ENCODE measurements at regions not wholly inside any gene's neighbourhood (a gene's known extent, or its start where the extent isn't known, plus 50 kb on each side); places are given as distances from the start of the nearest gene placed in this dataset.

DNA sequence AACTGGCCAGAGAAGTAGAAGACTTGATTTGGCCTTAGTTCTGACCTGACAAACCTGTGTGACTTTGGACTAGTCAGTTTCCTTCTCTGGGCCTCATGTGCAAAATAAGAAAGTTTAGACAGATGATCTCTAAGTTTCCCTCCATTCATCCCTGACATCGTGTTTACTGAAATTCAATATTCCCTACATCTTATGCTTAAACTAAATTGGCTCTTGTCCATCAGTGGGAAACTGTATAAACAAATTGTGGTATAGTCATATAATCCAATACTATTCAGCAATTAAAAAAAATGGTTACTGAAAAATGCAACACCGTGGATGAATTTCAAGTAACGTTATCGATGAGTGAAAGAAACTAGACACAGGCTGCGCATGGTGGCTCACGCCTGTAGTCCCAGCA lies 64.4 kb upstream of the HRH1 start:
- in situ Hi-C loops (cut with HindIII; ENCODE audit: low pct_unique_long_range_greater_than_20kb, low sequenced_read_pairs) = no loop called here
- TF ChIP-seq JUND (IDR thresholded peaks at IDR 0.05; ENCODE audit: low read depth) = no peak
- no peak for DNase-seq (ENCODE audit: low read depth in 1 of 2, low spot score in 1 of 2)

DNA sequence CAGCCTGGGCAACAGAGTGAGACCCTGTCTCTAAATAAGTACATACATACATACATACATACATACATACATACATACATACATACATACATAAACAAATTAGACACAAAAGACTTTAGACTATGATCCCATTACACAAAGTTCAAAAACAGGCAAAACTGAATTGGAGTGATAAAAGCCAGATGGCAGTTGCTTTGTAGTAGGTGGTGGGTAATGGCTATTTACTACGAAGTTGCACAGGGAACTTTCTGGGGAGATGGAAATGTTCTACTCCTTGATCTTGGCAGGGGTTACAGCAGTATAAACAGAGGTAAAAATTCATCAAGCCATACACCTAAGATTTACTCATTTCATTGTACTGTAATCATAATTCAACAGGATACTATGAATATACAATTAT lies 63.7 kb upstream of the HRH1 start:
- no peak for TF ChIP-seq JUND (IDR thresholded peaks at IDR 0.05; ENCODE audit: low read depth)
- no peak for DNase-seq (ENCODE audit: low read depth in 1 of 2, low spot score in 1 of 2)
- in situ Hi-C loops (cut with HindIII; ENCODE audit: low pct_unique_long_range_greater_than_20kb, low sequenced_read_pairs) = no loop called here

DNA sequence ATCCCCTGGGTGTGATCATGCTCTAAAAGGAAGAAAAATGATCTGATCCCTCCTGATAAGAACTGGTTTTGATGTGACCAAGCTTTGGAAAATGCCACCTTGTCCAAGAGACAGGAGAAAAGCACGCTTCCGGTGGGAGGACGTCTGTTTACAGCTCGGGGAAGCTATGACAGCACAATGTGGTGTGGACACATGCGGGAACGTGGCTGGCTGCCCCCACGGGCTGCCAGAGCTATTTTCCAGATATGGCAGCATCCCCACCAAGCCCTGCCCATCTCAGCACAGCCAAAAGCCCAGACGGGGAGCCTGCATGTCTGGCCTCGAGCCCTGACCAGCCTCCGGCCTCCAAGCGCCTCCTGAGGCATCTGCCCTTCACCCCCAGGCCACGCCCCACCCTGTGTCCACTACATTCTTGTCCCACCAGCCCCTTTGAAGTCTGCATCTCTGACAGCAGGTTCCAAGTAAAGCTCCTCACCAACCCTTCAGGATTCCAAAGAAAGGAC lies 63.2 kb upstream of the HRH1 start:
- no peak for TF ChIP-seq JUND (IDR thresholded peaks at IDR 0.05; ENCODE audit: low read depth)
- in situ Hi-C loops (cut with HindIII; ENCODE audit: low pct_unique_long_range_greater_than_20kb, low sequenced_read_pairs) = no loop called here

DNA sequence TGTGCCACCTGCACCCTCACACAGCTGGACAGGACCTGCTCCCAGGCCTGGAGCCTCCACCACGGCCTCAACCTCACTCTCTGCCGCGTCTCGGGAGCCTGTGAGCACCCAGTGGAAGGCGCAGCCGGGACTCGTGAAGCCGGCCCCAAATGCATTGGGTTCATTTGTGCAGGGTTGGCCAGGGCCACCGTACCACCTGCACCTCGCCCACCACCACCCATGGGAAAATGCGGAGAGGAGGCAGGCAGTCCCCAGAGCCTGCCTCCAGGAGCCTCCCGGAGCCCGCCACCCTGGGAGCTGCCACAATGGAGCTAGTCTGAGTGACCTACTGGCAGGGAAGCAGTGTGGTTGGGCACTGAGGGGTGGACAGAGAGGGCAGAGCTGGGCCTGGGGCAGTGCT lies 62.5 kb upstream of the HRH1 start:
- no peak for DNase-seq (ENCODE audit: low read depth in 1 of 2, low spot score in 1 of 2)
- in situ Hi-C loops (cut with HindIII; ENCODE audit: low pct_unique_long_range_greater_than_20kb, low sequenced_read_pairs) = no loop called here
- TF ChIP-seq JUND (IDR thresholded peaks at IDR 0.05; ENCODE audit: low read depth) = no peak

More for the DNA sequence above, 63.2 kb upstream of the HRH1 start:
- no peak for DNase-seq (ENCODE audit: low read depth in 1 of 2, low spot score in 1 of 2)

DNA sequence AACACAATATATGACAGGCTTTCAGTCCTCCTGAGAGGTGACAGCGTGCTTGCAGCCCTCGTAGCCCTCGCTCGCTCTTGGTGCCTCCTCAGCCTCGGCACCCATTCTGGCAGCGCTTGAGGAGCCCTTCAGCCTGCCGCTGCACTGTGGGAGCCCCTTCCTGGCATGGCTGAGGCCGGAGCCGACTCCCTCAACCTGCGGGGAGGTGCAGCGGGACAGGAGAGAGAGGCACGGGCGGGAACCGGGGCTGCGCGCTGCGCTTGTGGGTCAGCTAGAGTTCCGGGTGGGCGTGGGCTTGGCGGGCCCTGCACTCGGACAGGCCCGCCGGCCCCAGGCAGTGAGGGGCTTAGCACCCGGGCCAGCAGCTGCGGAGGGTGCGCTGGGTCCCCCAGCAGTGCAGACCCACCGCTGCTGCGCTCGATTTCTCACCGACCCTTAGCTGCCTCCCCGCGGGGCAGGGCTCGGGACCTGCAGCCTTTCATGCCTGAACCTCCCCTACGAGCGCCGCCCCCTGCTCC lies 60.4 kb upstream of the HRH1 start:
- in situ Hi-C loops (cut with HindIII; ENCODE audit: low pct_unique_long_range_greater_than_20kb, low sequenced_read_pairs) = no loop called here

DNA sequence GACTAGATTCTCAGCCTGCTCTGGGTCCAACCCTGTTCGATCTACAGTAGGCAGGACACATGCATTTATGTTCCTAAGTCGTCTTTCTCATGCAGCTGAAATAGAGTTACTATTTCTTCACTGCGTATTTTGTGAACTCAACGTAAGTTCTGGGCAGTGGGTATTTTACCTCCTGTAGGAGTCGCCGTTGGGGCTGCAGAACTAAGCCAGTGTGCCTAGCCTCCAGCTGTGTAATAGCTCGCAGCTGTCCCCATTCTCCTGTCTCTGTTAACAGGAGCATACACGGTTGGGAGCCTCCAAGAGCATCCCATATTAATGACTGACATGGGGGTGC lies 58.4 kb upstream of the HRH1 start:
- TF ChIP-seq JUND (IDR thresholded peaks at IDR 0.05; ENCODE audit: low read depth) = no peak
- DNase-seq (ENCODE audit: low read depth in 1 of 2, low spot score in 1 of 2) = no peak
- in situ Hi-C loops (cut with HindIII; ENCODE audit: low pct_unique_long_range_greater_than_20kb, low sequenced_read_pairs) = no loop called here

More for the DNA sequence above, 60.4 kb upstream of the HRH1 start:
- TF ChIP-seq JUND (IDR thresholded peaks at IDR 0.05; ENCODE audit: low read depth) = no peak
- DNase-seq (ENCODE audit: low read depth in 1 of 2, low spot score in 1 of 2) = no peak

DNA sequence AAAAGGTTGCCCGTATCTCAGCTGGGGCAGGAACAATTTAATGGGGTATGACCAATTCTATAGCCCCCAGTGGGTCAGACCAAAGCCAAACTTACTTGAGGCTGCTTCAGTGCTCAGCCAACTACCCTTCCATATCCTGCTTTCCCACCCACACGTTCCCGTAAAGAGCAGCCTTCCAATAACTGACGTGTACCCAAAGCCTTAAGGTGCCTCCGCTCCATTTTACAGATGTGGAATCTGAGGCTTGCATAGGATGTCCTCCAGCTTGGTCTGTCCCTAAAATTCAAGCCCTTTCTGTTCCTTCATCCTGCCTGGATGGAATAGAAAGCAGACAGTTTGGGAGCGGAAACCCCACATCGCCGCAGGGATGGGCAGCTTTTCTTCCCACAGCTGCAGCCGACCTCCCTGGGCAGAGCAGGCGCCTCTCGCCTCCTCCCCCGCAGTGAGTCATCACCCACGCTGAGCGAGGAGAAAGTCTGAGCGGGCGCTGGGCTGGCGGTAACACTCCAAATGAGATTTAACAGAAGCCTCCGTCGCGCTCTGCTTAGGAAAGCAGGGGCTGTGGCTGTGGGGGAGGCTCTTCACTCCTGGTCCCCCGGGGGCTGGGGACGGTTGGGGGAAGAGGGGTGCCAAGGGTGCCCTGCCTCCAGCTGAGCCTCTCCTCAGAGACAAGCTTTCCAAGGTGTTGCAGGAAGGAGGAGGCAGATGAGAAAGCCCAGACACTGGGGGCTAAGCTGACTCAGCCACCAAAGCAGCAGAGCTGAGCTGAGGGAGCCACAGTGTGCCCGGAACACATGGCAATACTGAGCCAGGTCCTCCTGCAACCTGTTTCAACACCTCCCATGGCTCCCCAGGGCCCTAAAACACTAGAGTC lies 57.8 kb upstream of the HRH1 start:
- in situ Hi-C loops (cut with HindIII; ENCODE audit: low pct_unique_long_range_greater_than_20kb, low sequenced_read_pairs) = no loop called here
- DNase-seq (ENCODE audit: low read depth in 1 of 2, low spot score in 1 of 2) = peak; percentile 19 to 33
- TF ChIP-seq JUND (IDR thresholded peaks at IDR 0.05; ENCODE audit: low read depth) = no peak

DNA sequence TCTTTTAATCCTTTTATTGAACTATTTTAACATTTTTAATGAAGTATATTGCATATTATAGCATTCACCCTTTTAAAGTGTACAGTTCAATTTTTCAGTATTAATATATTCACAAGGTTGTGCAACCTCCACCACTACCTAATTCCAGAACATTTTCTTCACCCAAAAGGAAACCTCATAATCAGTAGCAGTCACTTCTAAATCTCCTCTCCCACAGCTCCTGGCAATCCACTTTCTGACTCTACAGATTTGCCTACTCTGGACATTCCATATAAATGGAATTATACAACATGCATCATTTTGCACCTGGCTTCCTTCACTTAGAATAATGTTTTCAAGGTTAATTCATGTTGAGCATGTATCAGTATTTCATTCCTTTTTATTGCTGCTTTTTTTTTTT lies 55.0 kb upstream of the HRH1 start:
- DNase-seq (ENCODE audit: low read depth in 1 of 2, low spot score in 1 of 2) = no peak
- in situ Hi-C loops (cut with HindIII; ENCODE audit: low pct_unique_long_range_greater_than_20kb, low sequenced_read_pairs) = no loop called here

More for the DNA sequence above, 55.0 kb upstream of the HRH1 start:
- no peak for TF ChIP-seq JUND (IDR thresholded peaks at IDR 0.05; ENCODE audit: low read depth)

Data from T47D (cell line).